NCI-H2029 treated with DMSO at 0.1 percent for 48 hours (cell line): ENCODE measurements at regions not wholly inside any gene's neighbourhood (a gene's known extent, or its start where the extent isn't known, plus 50 kb on each side); places are given as distances from the start of the nearest gene placed in this dataset.
A peak's percentile ranks its signal among the peaks of the same experiment; 100 is the strongest.
"Not testable (repeated sequence)": the region's sequence is repeated elsewhere in the genome, so short reads cannot be mapped to it uniquely, and the experiment has no call there.

Experiments used
- DNase-seq: peaks from one replicate; lab custom pipeline; 2025; lab: John Stamatoyannopoulos, UW

DNA sequence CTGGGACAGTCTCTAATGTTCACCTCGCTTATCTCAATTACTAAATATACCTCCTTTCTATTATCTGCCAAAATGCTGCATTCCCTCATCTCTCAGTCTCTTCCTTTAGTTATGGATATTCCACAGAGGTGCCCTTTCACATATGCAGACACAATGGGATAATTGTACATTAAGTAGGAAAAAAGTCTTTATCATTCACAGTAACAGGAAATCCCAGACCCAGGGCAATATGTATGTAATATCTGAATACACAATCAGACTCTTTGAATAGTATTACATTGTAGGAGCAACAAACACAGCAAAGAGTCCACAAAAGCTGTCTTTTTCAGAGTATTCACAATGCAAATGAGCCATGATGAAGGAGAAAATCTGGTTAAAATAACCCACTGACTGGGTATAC, 1399.0 kb upstream of the ZEB2 start:
- DNase-seq: no peak

DNA sequence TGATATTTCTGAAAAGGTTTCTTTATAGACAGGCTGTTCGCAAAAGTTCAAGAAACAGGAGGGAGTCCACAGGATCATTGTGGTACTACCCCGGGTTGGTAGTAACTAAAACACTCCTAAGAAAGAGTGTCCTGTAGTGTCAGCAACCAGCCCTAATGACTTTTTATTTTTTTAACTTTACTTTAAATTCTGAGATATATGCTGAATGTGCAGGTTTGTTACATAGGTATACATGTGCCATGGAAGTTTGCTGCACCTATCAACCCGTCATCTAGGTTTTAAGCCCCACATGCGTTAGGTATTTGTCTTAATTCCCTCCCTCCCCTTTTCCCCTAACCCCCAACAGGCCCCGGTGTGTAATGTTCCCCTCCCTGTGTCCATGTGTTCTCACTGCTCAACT, 1396.9 kb upstream of the ZEB2 start:
- no peak for DNase-seq

DNA sequence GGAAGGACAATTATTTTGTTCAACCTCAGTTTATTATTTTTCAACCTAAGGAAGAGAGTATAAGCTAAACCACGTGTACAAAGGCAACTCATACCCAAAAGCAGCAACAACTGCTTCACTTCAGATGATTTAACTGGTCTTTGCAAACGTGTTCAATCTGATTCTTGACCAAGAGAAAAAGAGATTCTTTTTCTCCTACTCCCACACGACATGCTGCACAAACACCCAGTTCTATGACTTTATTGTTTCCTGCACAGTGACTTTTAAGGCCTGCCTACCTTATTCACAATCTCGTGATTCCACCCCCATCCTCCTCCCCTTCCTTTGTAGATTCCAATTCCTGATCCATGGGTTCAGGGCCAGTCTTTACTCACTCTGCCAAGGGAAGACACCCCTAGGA, 1394.8 kb upstream of the ZEB2 start:
- no peak for DNase-seq

DNA sequence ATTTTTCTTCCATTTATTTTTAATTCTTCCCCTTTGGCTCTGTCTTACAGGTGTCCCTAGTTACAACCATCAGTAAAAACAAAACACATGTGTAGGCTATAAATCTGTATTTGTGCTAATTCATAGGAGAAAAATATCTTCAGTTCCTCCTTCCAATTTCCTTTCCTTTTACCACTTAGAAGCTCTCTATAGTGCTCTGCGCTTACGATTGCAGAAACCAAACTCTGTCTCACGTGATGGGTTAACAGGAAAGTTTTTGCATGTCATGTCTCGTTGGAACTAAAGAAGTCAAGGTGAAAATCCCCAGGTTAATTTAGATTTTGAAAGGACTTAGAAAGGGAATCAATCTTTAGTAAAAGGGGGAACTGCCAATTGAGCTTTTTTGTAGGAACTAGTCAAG, 1390.5 kb upstream of the ZEB2 start:
- no peak for DNase-seq

DNA sequence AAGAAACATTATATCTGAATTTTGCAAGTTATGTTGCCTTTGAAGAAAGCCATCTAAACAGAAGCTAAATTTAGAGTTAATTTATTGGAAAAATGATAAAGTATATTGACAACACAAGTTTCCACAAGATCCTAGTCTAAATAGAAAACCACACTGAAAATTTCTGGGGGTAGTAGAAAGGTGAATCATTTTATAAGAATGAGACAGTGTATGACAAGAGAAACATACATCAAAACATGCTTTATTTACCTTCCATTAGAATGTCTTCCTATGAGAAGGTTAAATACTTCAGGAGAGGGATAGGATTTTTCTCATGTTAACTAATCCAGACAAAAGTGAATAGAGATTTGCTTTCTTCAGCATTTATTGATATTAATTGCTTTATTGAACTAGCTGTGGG, 1389.8 kb upstream of the ZEB2 start:
- no peak for DNase-seq

DNA sequence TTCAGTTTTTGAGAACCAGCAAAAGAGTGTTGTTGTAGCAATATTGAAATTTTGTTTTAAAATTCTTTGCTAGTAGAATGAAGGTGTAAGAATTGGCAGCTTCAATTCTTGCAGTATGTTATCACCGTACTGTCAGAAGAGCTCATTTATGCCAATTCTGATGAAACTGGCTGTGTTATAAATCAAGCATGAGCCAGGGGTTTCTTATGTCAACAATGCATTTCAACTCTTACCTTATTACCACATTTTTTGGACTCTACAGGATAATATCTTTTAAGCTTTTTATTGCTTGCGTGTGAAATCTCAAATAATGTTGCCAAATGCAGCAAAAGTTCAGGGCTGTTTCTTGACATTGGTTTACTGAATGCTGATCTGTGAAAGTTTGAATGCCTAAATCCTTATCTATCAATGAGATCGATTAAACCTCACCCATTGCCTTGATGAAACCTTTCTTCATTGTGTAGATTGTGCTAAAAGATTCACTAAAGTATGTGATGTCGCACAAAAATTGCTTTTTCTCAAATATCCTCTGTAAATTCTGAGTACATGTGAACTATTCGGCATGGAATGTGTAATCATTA, 1389.3 kb upstream of the ZEB2 start:
- DNase-seq: no peak

DNA sequence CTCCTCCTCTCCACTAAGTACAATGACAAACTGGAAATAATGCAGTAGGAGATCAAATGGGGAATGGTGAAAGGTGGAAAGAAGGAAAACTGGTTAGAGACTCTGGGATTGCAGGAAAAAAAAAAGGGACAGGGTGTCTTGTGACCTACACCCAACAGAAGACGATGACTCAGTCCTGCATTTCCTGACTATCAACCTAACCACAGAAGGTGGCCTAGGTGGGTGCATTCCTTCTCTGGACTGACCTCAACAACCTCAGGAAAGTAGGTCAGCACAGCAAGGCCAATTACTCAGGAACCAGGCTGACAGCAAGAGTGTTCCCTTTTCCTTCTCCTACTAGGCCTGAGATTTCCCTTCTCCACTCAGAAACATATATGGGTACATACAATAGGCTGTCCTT, 1386.4 kb upstream of the ZEB2 start:
- DNase-seq: no peak

DNA sequence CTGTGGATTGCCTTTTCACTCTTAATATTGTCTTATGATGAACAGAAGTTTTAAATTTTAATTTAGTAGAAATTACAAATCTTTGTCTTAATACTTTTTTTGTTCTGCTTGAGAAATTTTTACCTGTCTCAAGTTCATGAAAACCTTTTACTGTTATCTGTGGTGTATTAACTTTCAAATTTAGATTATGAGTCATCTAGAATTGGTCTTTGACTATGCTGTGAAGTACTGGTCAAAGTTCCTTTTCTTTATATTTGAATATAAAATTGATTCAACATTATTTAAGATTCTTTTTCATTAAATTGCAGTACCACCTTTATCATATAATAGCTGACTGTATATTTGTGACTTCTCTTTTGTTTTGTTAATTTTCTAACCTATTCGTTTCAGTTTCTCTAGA, 1385.5 kb upstream of the ZEB2 start:
- no peak for DNase-seq

DNA sequence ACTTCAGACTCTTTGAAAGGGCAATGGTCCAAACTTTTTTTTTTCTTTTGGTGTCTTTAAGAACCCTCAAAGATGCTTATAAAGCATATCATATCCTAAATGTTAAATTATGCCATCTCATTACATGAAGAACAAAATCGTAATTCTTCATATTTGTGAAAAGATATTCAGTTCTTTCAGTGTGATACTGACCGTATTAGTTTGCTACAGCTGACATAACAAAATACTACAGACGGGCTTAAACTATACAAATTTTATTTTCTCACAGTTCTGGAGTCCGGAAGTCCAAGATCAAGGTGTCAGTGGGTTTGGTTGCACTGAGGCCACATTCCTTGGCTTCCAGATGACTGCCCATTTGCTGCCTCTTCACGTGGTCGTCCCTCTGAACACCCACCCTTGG, 1377.2 kb upstream of the ZEB2 start:
- DNase-seq: no peak

DNA sequence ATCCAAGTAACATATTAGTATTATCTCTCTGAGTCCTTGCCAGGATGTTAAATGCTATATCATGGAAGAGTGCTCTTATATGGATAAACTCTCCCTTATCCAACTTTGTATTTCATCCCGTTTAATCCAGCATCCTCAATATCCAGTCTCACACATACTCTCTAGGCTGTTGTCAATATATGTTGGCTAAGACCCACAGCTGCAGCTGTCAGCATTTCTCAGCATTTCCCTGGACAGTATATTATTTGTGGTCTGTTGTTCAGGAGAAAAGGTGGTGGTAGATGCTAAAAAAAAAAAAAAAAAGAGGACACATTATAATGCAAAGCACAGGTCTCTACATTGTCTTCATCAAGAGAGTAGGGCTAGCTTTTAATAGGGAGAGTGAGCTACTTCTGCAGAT, 1368.0 kb upstream of the ZEB2 start:
- DNase-seq: no peak

DNA sequence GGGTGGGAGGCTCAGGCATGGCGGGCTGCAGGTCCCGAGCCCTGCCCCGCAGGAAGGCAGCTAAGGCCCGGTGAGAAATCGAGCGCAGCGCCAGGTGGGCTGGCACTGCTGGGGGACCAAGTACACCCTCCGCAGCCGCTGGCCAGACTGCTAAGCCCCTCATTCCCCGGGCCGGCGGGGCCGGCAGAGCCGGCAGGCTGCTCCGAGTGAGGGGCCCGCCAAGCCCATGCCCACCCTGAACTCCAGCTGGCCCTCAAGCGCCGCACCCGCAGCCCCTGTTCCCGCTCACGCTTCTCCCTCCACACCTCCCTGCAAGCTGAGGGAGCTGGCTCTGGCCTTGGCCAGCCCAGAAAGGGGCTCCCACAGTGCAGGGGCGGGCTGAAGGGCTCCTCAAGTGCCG, 1361.1 kb upstream of the ZEB2 start:
- DNase-seq: not testable (repeated sequence)

DNA sequence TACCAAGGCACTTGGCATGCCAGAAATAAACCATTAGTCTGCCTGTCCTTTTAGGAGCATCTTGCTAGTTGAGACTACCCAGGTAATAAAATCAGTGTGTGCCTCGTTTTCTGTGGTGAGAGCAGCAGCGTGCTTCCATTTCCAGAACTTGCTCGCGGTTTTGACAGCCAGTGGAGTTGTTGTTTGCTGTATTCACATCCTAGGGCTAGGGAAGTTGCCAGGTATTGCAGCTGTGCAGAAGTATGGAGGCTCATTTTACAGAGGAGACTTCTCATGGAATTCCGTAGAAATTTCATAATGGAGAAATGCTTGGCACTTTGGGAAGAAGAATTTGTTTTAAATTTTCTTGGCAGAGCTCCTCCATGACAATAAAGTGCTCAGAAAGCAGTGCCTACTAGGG, 1355.1 kb upstream of the ZEB2 start:
- DNase-seq: no peak

DNA sequence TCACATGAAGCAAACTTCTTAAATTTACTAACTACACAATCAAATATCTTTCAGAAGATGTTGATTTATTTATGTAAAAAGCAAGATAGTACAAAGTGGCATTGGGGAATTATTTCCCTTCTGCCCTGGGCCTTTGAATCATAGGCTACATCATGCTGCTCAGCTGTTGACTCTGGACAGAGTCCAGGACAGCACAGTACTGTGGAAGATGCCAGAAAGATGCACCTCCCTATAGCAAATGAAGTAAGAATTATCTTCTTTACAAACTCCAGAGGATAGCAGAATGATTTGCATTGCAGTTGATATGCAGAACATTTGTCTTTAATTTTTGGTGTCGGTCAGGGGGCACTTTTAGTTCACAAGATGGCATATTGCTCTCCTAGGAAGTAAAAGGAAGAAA, 1354.5 kb upstream of the ZEB2 start:
- no peak for DNase-seq

DNA sequence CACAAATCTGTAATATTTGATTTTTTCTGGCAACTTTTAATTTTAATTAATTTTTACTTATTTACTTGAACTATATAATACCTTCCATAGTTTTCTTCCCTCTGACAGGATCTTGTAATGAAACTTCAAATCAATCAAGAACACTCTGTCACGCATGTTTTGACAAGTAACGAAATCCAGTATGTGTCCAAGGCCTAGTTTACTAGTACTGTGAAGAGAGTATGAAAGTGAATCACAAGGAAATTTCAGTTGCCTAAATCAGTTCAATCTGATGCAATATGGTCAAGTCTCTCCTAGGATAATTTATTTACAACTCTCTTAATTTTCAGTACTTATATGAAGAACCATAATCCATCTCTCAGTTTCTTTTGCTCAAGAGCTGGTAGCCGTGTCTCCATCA, 1344.6 kb upstream of the ZEB2 start:
- DNase-seq: no peak

DNA sequence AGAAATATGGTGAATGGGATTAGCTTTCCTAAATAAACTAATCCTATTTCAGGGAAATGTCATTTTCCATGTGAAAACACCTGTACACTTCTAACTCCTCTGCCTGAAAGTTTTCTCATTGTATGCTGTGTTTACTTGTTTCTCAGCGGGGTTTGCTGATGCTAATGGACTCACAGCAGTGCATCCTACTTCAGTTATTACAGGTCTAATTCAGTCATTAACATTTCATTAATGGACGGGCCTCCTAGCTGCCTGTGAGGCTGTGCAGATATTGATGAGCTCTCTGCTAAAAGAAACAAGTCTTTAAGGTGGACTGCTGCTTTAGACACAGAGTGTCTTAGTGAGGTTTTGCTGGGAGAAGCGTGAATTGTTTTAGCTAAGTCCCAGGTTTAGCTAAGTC, 1342.0 kb upstream of the ZEB2 start:
- DNase-seq: no peak

DNA sequence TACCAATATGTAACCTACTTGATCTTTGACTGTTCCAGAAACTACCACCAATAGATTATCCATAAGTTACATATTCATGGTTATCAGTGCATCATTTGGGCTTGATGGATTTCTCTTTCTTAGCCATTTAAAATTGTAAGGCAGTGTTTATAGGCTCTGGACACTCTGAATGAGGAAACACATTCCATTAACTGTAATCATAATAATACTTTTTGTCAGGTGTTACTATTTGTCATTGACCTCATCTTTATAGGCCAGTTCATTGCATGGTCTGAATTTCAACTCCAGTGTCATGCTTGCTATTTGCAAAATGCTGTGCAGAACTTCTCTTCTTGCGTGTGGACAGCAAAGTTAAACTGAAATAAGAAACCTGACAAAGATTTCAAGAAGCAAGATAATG, 1340.2 kb upstream of the ZEB2 start:
- no peak for DNase-seq

DNA sequence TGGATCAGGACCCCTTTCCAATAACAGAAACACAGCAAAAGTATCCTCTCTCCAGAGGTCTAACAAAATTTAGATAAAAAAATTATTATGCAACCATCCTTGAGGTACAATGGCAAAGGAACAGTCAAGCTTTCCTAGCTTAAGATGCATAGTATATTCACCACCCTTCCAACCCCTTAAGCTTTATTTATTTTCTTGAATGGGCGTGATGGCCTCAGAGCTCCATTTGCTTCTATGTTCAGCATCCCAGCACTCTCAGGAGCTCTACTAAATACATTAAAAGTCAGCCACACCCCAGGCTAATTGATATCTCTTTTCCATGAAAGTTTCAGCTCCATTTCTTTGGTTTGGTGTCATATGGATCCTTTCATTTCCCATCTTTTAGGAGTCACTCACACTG, 1335.2 kb upstream of the ZEB2 start:
- no peak for DNase-seq

DNA sequence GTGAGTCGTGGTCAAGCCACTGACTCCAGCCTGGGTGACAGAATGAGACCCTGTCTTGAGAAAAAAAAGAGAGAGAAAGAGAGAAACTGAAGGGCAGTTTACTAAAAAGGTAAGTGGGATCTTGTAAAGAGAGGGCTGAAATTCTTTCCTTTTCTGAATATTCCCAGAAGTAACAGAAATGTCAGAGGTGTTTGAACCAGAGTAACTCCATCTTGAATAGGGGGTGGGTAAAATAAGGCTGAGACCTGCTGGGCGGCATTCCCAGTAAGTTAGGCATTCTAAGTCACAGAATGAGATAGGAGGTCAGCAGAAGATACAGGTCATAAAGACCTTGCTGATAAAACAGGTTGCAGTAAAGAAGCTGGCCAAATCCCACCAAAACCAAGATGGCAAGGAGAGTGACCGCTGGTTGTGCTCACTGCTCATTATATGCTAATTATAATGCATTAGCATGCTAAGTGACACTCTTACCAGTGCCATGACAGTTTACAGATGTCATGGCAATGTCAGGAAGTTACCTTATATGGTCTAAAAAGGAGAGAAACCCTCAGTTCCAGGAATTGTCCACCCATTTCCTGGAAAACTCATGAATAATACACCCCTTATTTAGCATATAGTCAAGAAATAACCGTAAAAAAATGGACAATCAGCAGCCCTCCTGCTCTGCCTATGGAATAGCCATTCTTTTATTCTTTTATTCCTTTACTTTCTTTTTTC, 1334.3 kb upstream of the ZEB2 start:
- DNase-seq: no peak

DNA sequence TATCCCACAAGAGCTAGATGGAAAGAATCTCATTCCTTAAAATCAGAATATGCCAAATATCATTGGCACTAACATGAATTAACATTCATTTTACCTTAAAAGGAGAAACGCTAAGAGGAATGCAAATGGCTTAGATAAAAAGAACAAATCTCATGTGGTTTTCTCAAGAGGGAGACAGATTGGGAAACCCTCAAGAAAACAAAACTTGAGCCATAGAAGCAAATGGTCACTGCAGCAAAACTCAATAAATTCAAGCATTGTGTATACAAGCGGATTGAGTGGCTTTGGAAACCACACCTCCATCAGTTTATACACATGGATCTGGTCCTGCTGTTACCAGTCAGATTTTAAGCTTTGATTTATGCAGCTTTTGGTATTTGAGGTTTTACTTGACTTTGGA, 1331.8 kb upstream of the ZEB2 start:
- DNase-seq: no peak

DNA sequence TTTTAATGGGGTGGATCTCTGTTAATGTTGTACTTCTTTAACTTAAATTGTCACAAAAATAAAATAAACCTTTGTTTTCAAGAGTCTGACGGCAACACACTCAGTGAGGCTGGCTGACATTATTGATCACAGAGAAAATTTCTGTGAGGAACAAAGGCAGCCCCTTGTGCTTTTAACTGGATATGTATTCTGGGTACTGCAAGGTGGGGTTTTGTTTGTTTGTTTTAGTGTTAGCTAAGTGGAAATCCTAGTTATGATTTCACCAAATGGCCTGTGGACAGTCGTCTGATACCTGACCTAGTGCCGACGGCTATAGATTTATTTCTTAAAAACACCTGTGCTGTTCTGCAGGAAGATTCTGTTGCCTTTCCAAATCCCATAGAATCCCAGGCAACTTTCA, 1329.5 kb upstream of the ZEB2 start:
- no peak for DNase-seq

DNA sequence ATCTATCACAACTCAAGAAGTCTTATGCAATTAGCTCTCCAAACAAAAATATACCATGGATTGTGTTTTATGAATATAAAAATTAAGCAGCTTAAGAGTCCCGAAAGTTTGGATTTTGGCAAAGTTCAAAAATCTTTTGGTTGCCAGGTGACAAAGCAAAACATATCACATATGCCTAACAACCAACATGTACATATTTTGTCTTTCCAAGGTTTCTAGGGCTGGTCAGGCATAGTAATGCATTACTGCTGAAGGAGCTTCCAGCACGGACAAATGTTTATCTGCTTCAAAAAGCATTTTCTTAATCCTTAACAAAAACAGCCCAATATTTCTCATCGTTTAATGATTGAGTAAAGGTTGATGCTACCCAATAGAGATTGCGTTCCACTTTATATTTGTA, 1327.1 kb upstream of the ZEB2 start:
- DNase-seq: no peak

DNA sequence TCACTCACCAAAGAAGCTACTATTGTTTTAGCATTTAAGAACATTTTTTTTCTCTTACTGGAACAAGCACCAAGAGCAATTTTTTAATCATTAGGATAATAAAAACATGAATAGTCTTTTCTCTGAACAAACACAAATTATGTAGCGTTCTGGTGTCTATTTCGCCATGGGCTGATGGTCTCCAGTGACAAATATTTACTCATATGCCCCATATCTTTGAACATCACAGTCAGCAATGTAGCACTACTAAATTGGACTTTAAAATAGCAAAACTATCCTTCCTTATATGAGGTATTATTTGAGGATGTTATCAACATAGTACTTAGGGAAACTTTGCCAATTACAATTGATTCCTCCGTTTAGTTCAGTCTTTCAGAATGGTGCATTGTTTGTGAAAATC, 1326.0 kb upstream of the ZEB2 start:
- DNase-seq: no peak

DNA sequence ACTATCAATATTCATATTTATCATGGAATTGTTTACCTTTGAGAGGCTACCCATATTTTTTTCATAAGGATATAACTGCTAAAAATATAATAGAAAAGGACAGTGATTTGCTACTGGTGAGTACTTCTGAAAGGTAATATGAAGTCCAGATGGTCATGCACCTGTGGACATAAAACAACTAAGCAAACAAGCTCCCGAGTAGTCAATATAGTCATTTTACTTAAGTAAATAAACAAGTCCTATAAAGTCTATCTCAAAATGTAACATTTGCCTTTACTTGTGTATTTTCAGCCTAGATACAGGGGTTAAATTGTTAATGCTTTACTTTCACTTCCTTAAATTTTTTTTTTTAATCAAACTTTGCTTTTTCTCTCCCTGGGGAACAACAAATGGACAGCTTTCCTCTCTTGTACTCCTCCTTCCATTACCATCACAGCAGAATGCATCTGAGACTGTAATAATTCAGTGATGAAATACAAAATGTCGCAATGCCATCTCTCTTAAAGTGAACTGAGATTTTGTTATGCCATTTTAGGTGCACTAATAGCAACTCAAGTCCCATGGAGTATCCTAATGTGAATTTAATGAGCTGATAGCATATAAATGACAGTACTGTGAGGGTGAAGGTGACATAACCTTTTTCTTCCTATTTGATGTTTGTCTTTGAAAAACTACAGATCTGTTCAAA, 1325.4 kb upstream of the ZEB2 start:
- DNase-seq: peak; percentile 74

DNA sequence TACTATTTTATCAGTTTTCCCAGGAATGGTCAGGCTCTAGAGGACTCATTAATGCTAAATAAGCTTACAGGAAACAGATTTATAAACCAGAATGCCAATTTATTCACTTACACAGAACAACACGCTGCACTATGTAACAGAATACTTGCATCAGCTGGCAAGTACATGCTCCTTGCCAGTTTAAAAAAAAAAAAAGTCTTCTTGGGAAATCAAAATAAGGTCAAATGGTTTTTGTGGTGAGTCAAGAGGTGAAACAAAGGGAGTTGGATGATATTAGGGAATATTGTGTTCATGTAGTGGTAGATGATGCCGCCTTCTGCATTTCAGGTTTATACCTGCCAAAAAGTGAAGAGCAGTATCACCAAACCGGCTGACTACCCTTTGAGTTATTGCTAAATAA, 1322.1 kb upstream of the ZEB2 start:
- no peak for DNase-seq
